ENCODE measurements at regions not wholly inside any gene's neighbourhood (a gene's known extent, or its start where the extent isn't known, plus 50 kb on each side); places are given as distances from the start of the nearest gene placed in this dataset.
A peak's percentile ranks its signal among the peaks of the same experiment; 100 is the strongest.

GRCh38 chr4:81650606-81651242 is 179.0 kb upstream of the RASGEF1B start:
- Histone ChIP-seq H3K4me1 (peaks cover 0 to 2% of the 10 kb centered on the region in 2 donors), H3K9me3 (no peaks in the 10 kb centered on the region), H3K27me3 (no peaks in the 10 kb centered on the region), H3K36me3 (no peaks in the 10 kb centered on the region), H3K4me3 (no peak overlapping the region), H3K27ac (no peak overlapping the region)
- no peak for TF ChIP-seq CTCF (IDR thresholded peaks at IDR 0.05)
- DNase-seq (no peak), ATAC-seq (peak; percentile 83)
- intact Hi-C loops (cut with DNase I), result no loop called here

DNA sequence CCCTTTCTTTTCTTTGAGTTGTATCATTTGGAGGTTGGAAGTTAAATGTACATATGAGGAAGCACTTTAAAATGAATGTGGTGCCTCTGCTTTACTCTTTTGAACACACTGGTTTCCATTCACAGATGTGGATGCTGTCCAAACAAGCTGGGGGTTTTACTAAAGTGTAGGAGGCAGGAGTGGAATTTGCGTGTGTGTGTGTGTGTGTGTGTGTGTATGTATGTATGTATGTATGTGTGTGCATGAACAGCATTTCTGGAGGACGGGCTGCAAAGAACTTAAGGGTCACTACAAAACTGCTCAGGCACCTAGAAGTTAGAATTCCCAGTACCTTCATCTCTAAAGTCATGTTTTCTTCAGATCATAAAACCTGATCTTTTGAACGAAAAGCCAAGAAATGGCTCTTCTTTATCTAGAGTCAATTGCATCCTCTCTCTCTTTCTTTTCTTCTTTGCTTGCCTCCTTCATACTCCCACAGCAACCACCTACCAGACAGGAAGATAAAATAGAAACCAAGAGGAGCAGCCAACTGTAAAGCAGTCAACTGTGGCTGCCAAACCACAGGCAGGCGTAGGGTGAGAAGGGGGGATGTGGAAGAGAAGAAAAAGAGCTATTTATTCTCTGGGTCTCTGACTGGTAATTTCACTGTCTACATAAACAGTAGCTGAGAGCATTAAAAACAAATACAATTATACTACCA is 177.0 kb upstream of the RASGEF1B start:
- no peak overlapping the region for H3K4me3 ChIP-seq
- H3K4me1 ChIP-seq, result peaks cover 0 to 2% of the 10 kb centered on the region in 2 donors
- no peaks in the 10 kb centered on the region for H3K9me3 ChIP-seq
- no peaks in the 10 kb centered on the region for H3K36me3 ChIP-seq
- intact Hi-C loops (cut with DNase I), result no loop called here
- no peak for TF ChIP-seq CTCF (IDR thresholded peaks at IDR 0.05)
- DNase-seq, result peak in 1 of 4 donors; percentile 45
- no peaks in the 10 kb centered on the region for H3K27me3 ChIP-seq
- H3K27ac ChIP-seq, result no peak overlapping the region
- ATAC-seq, result peak; percentile 48

GRCh38 chr4:81647388-81647787 is 175.7 kb upstream of the RASGEF1B start:
- DNase-seq (no peak), ATAC-seq (no peak)
- Histone ChIP-seq H3K27ac (no peak overlapping the region), H3K27me3 (no peaks in the 10 kb centered on the region), H3K9me3 (no peaks in the 10 kb centered on the region), H3K36me3 (no peaks in the 10 kb centered on the region), H3K4me1 (peaks cover 0 to 2% of the 10 kb centered on the region in 2 donors), H3K4me3 (no peak overlapping the region)
- intact Hi-C loops (cut with DNase I), result no loop called here
- TF ChIP-seq CTCF (IDR thresholded peaks at IDR 0.05), result no peak

DNA sequence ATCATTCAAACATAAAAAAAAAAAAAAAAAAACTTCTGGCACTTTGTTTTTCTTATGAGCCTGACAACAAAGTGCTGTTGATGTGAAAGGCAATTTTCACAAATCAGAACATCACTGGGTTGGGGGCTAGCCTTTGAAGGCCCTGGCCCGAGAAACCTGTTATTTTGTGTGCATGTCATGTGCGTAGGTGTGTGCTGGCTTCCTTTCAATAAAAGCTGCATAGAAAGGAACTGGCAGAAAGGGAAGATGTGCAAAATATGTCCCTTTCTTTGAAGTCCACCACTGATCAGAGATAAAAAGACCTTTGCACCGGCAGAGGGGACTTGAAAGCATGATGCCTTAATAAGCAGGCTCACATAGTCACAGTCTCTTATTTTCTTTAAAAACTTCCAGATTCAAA is 170.8 kb upstream of the RASGEF1B start:
- Histone ChIP-seq H3K9me3 (no peaks in the 10 kb centered on the region), H3K4me1 (no peaks in the 10 kb centered on the region), H3K27ac (no peak overlapping the region), H3K4me3 (no peak overlapping the region), H3K27me3 (no peaks in the 10 kb centered on the region), H3K36me3 (no peaks in the 10 kb centered on the region)
- no peak for TF ChIP-seq CTCF (IDR thresholded peaks at IDR 0.05)
- no peak for ATAC-seq
- intact Hi-C loops (cut with DNase I), result no loop called here
- no peak for DNase-seq

GRCh38 chr4:81639248-81639647 is 167.5 kb upstream of the RASGEF1B start:
- ATAC-seq, result no peak
- H3K4me3 ChIP-seq, result no peak overlapping the region
- peak in 1 of 4 donors; percentile 45 for DNase-seq
- H3K36me3 ChIP-seq, result no peaks in the 10 kb centered on the region
- H3K27me3 ChIP-seq, result no peaks in the 10 kb centered on the region
- TF ChIP-seq CTCF (IDR thresholded peaks at IDR 0.05), result no peak
- no peak overlapping the region for H3K27ac ChIP-seq
- peaks cover 6 to 8% of the 10 kb centered on the region in 2 donors for H3K4me1 ChIP-seq
- intact Hi-C loops (cut with DNase I), result no loop called here
- no peaks in the 10 kb centered on the region for H3K9me3 ChIP-seq
